ENCODE measurements at regions not wholly inside any gene's neighbourhood (a gene's known extent, or its start where the extent isn't known, plus 50 kb on each side); places are given as distances from the start of the nearest gene placed in this dataset.

- H3K36me3 Mint-ChIP-seq (ENCODE audit: insufficient read depth) = no peaks in the 10 kb centered on the region
- H3K27me3 Mint-ChIP-seq = no peaks in the 10 kb centered on the region
- peaks cover 17% of the 10 kb centered on the region for H3K9me3 Mint-ChIP-seq (ENCODE audit: low read depth)
- TF ChIP-seq, protein P1, sequence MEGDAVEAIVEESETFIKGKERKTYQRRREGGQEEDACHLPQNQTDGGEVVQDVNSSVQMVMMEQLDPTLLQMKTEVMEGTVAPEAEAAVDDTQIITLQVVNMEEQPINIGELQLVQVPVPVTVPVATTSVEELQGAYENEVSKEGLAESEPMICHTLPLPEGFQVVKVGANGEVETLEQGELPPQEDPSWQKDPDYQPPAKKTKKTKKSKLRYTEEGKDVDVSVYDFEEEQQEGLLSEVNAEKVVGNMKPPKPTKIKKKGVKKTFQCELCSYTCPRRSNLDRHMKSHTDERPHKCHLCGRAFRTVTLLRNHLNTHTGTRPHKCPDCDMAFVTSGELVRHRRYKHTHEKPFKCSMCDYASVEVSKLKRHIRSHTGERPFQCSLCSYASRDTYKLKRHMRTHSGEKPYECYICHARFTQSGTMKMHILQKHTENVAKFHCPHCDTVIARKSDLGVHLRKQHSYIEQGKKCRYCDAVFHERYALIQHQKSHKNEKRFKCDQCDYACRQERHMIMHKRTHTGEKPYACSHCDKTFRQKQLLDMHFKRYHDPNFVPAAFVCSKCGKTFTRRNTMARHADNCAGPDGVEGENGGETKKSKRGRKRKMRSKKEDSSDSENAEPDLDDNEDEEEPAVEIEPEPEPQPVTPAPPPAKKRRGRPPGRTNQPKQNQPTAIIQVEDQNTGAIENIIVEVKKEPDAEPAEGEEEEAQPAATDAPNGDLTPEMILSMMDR (IDR thresholded peaks at IDR 0.05; ENCODE audit: unreplicated experiment) = no peak
- no peak for DNase-seq (ENCODE audit: low spot score, unreplicated experiment)
- H3K4me1 Mint-ChIP-seq (ENCODE audit: low read depth) = no peaks in the 10 kb centered on the region
- H3K27ac Mint-ChIP-seq = no peak overlapping the region
- H3K4me3 Mint-ChIP-seq (ENCODE audit: low read depth) = no peak overlapping the region
Measured at GRCh38 chr4:79078339-79078738, 139.1 kb upstream of the PAQR3 start.

DNA sequence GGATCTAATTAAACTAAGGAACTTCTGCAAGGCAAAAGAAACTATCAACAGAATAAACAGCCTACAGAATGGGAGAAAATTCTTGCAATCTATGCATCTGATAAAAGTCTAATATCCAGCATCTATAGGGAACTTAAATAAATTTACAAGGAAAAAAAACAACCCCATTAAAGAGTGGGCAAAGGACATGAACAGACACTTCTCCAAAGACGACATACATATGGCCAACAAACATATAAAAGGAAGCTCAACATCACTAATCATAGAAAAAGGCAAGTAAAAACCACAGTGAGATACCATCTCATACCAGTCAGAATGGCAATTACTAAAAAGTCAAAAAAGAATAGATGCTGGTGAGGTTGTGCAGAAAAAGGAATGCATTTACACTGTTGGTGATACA is 134.8 kb upstream of the PAQR3 start:
- Mint-ChIP-seq H3K9me3 (ENCODE audit: low read depth) (peaks cover 17% of the 10 kb centered on the region), H3K36me3 (ENCODE audit: insufficient read depth) (no peaks in the 10 kb centered on the region), H3K4me3 (ENCODE audit: low read depth) (no peak overlapping the region), H3K4me1 (ENCODE audit: low read depth) (no peaks in the 10 kb centered on the region), H3K27me3 (no peaks in the 10 kb centered on the region), H3K27ac (no peak overlapping the region)
- no peak for DNase-seq (ENCODE audit: low spot score, unreplicated experiment)
- TF ChIP-seq, protein P1 (IDR thresholded peaks at IDR 0.05; ENCODE audit: unreplicated experiment) = no peak

GRCh38 chr4:79073471-79073870 is 134.2 kb upstream of the PAQR3 start:
- Mint-ChIP-seq H3K4me3 (ENCODE audit: low read depth) (no peak overlapping the region), H3K4me1 (ENCODE audit: low read depth) (no peaks in the 10 kb centered on the region), H3K27ac (no peak overlapping the region), H3K9me3 (ENCODE audit: low read depth) (peaks cover 17% of the 10 kb centered on the region), H3K36me3 (ENCODE audit: insufficient read depth) (no peaks in the 10 kb centered on the region), H3K27me3 (no peaks in the 10 kb centered on the region)
- TF ChIP-seq, protein P1 (IDR thresholded peaks at IDR 0.05; ENCODE audit: unreplicated experiment) = no peak
- no peak for DNase-seq (ENCODE audit: low spot score, unreplicated experiment)

- H3K36me3 Mint-ChIP-seq (ENCODE audit: insufficient read depth) = no peaks in the 10 kb centered on the region
- no peak for DNase-seq (ENCODE audit: low spot score, unreplicated experiment)
- H3K27ac Mint-ChIP-seq = no peak overlapping the region
- H3K4me3 Mint-ChIP-seq (ENCODE audit: low read depth) = no peak overlapping the region
- H3K27me3 Mint-ChIP-seq = no peaks in the 10 kb centered on the region
- no peaks in the 10 kb centered on the region for H3K4me1 Mint-ChIP-seq (ENCODE audit: low read depth)
- TF ChIP-seq, protein P1 (IDR thresholded peaks at IDR 0.05; ENCODE audit: unreplicated experiment) = no peak
- no peaks in the 10 kb centered on the region for H3K9me3 Mint-ChIP-seq (ENCODE audit: low read depth)
Measured at GRCh38 chr4:79065262-79065661, 126.0 kb upstream of the PAQR3 start.

- H3K9me3 Mint-ChIP-seq (ENCODE audit: low read depth) = no peaks in the 10 kb centered on the region
- DNase-seq (ENCODE audit: low spot score, unreplicated experiment) = no peak
- no peak overlapping the region for H3K4me3 Mint-ChIP-seq (ENCODE audit: low read depth)
- TF ChIP-seq, protein P1 (IDR thresholded peaks at IDR 0.05; ENCODE audit: unreplicated experiment) = no peak
- no peak overlapping the region for H3K27ac Mint-ChIP-seq
- no peaks in the 10 kb centered on the region for H3K27me3 Mint-ChIP-seq
- H3K36me3 Mint-ChIP-seq (ENCODE audit: insufficient read depth) = no peaks in the 10 kb centered on the region
- H3K4me1 Mint-ChIP-seq (ENCODE audit: low read depth) = no peaks in the 10 kb centered on the region
Measured at GRCh38 chr4:79064806-79065205, 125.6 kb upstream of the PAQR3 start.

Data from progenitor cell of endocrine pancreas (in vitro differentiated cells).